Skeletal muscle cell (primary cell): ENCODE measurements at regions not wholly inside any gene's neighbourhood (a gene's known extent, or its start where the extent isn't known, plus 50 kb on each side); places are given as distances from the start of the nearest gene placed in this dataset.
"Not testable (repeated sequence)": the region's sequence is repeated elsewhere in the genome, so short reads cannot be mapped to it uniquely, and the experiment has no call there.

Experiments
- DNase-seq: peaks from one replicate; pipeline ENCODE4 v3.0.0-alpha.2; 2010; ENCODE audit warnings: low read depth
- H3K4me3 ChIP-seq: 2 replicates; pipeline ENCODE4 v1.5.1; 2011; ENCODE audit warnings: low read depth, mild to moderate bottlenecking, control low read depth, low read length, moderate library complexity

GRCh38 chr16:80109581-80109980 is 431.2 kb upstream of the DYNLRB2 start:
- DNase-seq: no peak
- H3K4me3 ChIP-seq: no peak overlapping the region

- H3K4me3 ChIP-seq: no peak overlapping the region
- DNase-seq: no peak
Observed at GRCh38 chr16:80107900-80108299, 432.9 kb upstream of the DYNLRB2 start.

DNA sequence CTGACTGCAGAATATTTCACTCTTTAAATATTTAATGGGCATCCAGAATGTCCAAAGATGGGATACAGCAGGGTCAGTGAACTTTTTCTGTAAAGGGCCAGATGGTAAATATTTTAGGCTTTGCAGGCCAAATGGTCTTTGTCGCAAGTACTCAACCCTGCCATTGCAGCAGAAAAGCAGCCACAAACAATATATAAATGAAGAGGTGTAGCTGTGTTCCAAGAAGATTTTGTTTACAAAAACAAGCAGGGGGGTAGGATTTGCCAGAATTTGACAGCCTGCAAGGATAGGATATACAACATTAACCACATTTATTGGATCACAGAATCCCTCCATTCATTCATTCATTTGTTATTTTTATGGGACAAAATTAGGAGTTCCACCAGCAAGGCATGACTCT is 435.0 kb upstream of the DYNLRB2 start:
- H3K4me3 ChIP-seq: no peak overlapping the region
- DNase-seq: no peak

DNA sequence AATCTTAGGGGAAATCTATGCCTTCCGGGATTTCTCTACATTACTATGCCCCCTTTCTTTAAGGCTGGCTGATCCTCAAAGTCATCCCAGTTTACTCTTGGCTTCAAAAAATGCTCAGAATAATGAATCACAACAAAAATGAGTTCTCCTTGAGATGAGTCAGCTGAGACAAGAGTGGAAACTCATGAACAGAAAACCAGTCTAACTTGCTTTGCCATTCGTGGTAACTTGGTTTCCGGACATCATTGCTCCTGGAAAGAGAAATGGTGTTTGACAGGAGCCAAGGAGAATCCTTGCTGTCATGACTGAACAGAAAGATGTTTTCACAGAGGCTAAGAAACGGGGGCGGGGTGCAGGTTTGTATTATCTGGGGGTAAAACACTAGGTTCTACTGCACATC is 435.6 kb upstream of the DYNLRB2 start:
- no peak overlapping the region for H3K4me3 ChIP-seq
- no peak for DNase-seq

- no peak overlapping the region for H3K4me3 ChIP-seq
- no peak for DNase-seq
Observed at GRCh38 chr16:80104401-80104800, 436.4 kb upstream of the DYNLRB2 start.

- H3K4me3 ChIP-seq: no peak overlapping the region
- no peak for DNase-seq
Observed at GRCh38 chr16:80103463-80103862, 437.3 kb upstream of the DYNLRB2 start.

DNA sequence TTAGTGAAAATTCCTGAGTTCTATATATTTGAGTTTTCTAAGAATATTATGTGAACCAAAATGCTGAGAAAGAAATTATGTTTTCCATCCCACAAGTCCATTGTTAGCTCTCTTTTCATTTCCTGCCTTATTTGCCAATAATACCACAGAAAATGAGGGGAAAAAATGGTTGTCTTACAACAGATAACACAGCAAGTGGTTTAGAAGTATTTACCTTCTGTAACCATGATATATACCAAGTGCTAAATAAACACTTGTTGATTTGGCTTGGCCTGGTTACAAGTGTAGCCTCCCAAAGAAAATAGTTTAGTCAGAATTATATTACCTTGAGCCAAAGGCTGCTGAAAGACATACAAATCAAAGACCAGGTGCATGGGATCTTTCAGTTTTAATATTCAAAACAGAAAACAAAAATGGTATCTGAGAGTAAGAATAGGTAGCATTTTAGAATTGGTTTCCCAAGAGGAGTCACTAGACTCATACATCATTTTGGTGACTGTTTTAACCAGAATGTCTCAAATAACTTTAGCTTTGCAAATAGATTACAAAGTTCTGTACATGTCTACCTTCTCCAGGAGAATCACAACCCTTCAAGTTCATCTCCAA is 439.8 kb upstream of the DYNLRB2 start:
- no peak overlapping the region for H3K4me3 ChIP-seq
- no peak for DNase-seq

- H3K4me3 ChIP-seq: no peak overlapping the region
- DNase-seq: no peak
Observed at GRCh38 chr16:80100186-80100585, 440.6 kb upstream of the DYNLRB2 start.

DNA sequence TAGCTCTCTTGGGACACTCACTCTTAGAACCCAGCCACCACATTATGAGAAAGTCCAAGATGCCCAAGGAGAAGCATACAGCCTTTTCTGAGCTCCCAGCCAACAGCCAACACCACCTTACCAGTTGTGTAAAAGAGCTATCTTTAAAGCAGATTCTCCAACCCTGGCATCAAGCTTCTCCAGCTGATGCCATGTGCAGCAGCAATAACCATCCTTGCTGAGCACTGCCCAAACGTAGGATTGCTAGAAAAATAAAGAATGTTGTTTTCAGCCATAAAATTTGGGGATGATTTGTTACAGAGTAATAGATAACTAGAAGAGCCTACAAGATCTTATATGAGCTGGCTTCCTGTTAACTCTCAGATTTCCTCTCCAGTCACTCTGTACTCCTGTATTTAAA is 443.7 kb upstream of the DYNLRB2 start:
- no peak for DNase-seq
- H3K4me3 ChIP-seq: no peak overlapping the region

DNA sequence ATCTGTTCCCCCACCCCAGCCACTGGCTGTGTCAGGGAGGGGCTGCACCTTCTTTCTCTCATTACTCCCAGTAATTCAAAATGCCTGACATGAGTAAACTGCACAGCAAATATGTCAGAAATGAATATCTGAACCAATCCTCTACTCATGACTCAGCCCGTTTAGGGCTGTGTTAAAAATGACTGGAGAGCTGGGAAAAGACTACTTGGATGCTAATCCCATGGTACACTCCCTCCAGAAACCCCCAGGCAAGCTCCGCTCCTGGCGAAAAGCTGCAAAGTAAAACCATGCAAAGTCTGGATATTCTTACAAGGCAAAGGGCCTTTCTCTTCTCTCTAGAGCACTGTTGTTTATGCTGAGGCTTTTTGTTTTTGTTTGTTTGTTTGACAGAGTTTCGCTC is 448.1 kb upstream of the DYNLRB2 start:
- no peak overlapping the region for H3K4me3 ChIP-seq
- DNase-seq: no peak

DNA sequence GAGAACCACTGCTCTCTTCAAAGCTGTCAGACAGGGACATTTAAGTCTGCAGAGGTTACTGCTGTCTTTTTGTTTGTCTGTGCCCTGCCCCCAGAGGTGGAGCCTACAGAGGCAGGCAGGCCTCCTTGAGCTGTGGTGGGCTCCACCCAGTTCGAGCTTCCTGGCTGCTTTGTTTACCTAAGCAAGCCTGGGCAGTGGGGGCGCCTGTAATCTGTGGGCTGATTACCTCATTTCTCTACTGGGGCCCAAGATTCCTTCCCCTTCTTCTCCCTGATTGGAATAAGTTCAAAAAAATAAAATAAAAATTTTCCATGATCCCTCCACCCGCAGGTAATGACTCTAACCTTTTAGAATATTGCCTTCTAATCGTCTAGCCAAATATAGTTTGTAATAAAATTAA is 449.3 kb upstream of the DYNLRB2 start:
- not testable (repeated sequence) for DNase-seq, H3K4me3 ChIP-seq

DNA sequence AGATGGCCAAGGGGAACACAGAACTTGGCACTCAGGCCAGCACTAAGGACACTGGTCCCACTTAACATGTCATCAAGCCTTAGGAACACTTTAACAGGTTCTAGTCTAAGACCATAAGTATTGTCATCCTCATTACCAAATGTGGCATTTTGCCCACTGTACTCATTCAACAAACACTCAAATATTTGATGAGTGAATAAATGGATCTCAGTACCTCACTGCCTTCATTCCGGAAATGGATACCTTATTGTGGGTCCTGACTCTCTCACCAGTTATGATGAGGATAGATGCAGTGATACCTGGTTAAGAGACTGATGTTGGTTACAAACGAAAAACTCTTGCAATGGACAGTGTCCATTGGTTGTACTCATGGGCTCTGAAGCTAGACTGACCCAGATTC is 455.2 kb upstream of the DYNLRB2 start:
- no peak for DNase-seq
- H3K4me3 ChIP-seq: no peak overlapping the region

DNA sequence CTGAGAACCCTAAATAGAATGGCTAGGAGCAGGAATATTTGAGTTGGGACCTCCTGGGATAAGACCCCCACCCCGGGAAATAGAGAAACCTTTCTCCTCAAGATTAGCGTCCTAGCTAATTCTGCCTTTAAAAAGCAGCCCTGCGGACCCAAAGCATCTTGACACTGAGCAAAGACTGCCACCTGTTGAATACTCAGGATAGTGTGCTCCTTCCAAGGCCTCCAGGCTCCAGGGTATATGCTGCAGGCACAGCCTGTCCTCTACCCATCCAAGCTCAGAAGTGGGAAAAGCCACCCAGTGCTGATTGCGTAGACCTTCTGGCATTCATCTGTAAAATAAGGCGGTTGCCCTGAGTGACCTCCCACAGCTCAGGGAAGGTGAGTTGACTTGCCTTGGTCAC is 456.2 kb upstream of the DYNLRB2 start:
- H3K4me3 ChIP-seq: no peak overlapping the region
- DNase-seq: no peak

DNA sequence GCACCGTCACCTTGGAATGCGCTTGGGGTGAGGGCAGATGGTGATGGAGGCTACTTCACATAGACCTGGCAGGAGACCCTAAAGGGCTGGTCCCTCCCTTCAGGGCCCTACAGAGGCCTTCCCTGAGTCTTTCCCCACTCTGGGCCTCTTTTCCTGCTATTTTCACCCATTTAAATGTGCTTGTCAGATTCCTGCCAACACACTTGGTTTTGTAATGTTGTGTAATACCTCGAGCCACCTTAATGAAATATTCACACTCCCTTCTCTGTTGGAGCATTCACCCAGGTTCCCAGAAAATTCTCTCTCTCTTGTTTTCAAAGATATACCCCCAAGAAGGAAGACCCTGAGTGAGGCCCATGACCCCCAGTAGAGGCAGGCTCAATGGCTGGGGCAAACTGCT is 456.6 kb upstream of the DYNLRB2 start:
- DNase-seq: no peak
- no peak overlapping the region for H3K4me3 ChIP-seq

DNA sequence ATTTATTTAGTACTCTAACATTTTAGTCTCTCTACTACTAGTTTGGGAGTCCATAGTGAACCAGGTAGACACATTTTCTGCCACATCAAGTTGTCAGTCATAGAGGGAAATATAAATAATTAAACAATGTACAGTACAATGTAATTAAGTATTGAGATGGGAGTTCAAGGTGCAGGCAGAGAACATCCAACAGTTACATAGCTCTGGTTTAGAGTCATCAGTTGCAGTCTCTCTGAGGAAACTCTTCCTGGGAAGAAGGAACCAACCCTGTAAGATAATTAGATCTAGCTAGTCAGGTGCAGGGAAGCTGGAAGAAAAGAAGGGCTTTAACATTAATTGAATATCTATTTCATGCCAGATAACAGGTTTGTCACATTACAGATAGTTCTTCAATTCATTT is 457.9 kb upstream of the DYNLRB2 start:
- DNase-seq: no peak
- no peak overlapping the region for H3K4me3 ChIP-seq

GRCh38 chr16:80081846-80082245 is 458.9 kb upstream of the DYNLRB2 start:
- no peak overlapping the region for H3K4me3 ChIP-seq
- no peak for DNase-seq

GRCh38 chr16:80080287-80080851 is 460.4 kb upstream of the DYNLRB2 start:
- H3K4me3 ChIP-seq: no peak overlapping the region
- DNase-seq: no peak

- no peak for DNase-seq
Observed at GRCh38 chr16:80079072-80079471, 461.7 kb upstream of the DYNLRB2 start.

GRCh38 chr16:80077696-80078095 is 463.1 kb upstream of the DYNLRB2 start:
- no peak overlapping the region for H3K4me3 ChIP-seq

More at GRCh38 chr16:80079072-80079471, 461.7 kb upstream of the DYNLRB2 start:
- no peak overlapping the region for H3K4me3 ChIP-seq

GRCh38 chr16:80074329-80074728 is 466.5 kb upstream of the DYNLRB2 start:
- no peak for DNase-seq

More at GRCh38 chr16:80077696-80078095, 463.1 kb upstream of the DYNLRB2 start:
- DNase-seq: no peak

GRCh38 chr16:80071964-80072456 is 468.8 kb upstream of the DYNLRB2 start:
- no peak overlapping the region for H3K4me3 ChIP-seq
- DNase-seq: no peak

More at GRCh38 chr16:80074329-80074728, 466.5 kb upstream of the DYNLRB2 start:
- H3K4me3 ChIP-seq: no peak overlapping the region
